Heart left ventricle (tissue), 13 donors: ENCODE measurements at regions not wholly inside any gene's neighbourhood (a gene's known extent, or its start where the extent isn't known, plus 50 kb on each side); places are given as distances from the start of the nearest gene placed in this dataset.

Source experiments
- CTCF ChIP-seq, 12 donors: fragments of 200-600 bp; sonication (generic) in 4 of 12; IDR thresholded peaks; one replicate each; pipeline versions ENCODE4 v1.5.0 to v1.8.0; 2018 to 2022; ENCODE audit warnings: antibody characterized with exemption in 12 of 12, mild to moderate bottlenecking in 5 of 12
- POLR2A ChIP-seq, 2 donors: fragments of 450-650 bp; IDR thresholded peaks; one replicate each; pipeline ENCODE4 v1.6.1; 2017; ENCODE audit warnings: antibody characterized with exemption in 2 of 2, mild to moderate bottlenecking in 2 of 2, moderate library complexity in 2 of 2
- donor health status: ischemic (EF 13 %, LVEDD 7.1; RV severe dilation, severe dysfunction).
- donor health status: DM: no; HTN: yes; CAD: no.
- donor health status: DM: no; HTN: no; CAD: no.
- donor health status: ischemic (EF 25% LVEDD 6.9; RV normal size, moderate dysfunction).
- donor health status: ischemic (EF 25% LVEDD 5.7; RV mildly dilated, moderate dysfunction).
- donor health status: ischemic (EF 35%, LVEDD 5.7; RV mildly dilated, moderate dysfunction).
- donor health status: nonischemic (EF 11% LVEDD 7.7; RV severe dilation, severe dysfunction).
- donor health status: DM: yes; HTN: yes; CAD: no.
- donor health status: PGD.
- donor health status: ischemic (EF 29% LVEDD 5.4; RV normal size, mild dysfunction).
- donor health status: nonischemic (EF 23%, LVEDD 6.1; RV moderate dilation, normal function).

GRCh38 chr5:3031733-3032378 is 280.4 kb upstream of the IRX2 start:
- TF ChIP-seq POLR2A (IDR thresholded peaks at IDR 0.05) (no peak), CTCF (IDR thresholded peaks at IDR 0.05) (no peak)
